OCI-LY7 (cell line): ENCODE measurements at regions not wholly inside any gene's neighbourhood (a gene's known extent, or its start where the extent isn't known, plus 50 kb on each side); places are given as distances from the start of the nearest gene placed in this dataset.

Experiments used
- BruUV-seq: library from RNA; stranded (reverse); fragments of 400-500 nt; replicated peaks from 2 replicates; lab custom pipeline; 2021; lab: Mats Ljungman, UMichigan
- CTCF ChIA-PET: fragments of 300-600 bp; sonication (Branson Sonifier 250); formaldehyde crosslinking; loops from one replicate; lab custom pipeline; 2022; ENCODE audit warnings: antibody characterized with exemption; ENCODE audit not compliant: unreplicated experiment; lab: Charles Lee
- POLR2A ChIA-PET: fragments of 300-600 bp; sonication (Branson Sonifier 250); formaldehyde crosslinking; loops from one replicate; lab custom pipeline; 2022; ENCODE audit warnings: antibody characterized with exemption; lab: Charles Lee
- DNase-seq: peaks from one replicate; pipeline ENCODE4 v3.0.0-alpha.2; 2015; ENCODE audit warnings: low spot score
- H2AFZ ChIP-seq: fragments of 200-600 bp; sonication (generic), shearing (Covaris generic); 2 replicates; pipeline ENCODE4 v1.6.1; 2014; ENCODE audit warnings: mild to moderate bottlenecking, antibody characterized with exemption, low read length, moderate library complexity
- H3K27ac ChIP-seq: fragments of 200-600 bp; sonication (generic); 2 replicates; pipeline ENCODE4 v1.5.1; 2014; ENCODE audit warnings: mixed run types, low read depth, mild to moderate bottlenecking, moderate library complexity, low read length, inconsistent platforms; ENCODE audit not compliant: poor library complexity, severe bottlenecking
- H3K36me3 ChIP-seq: fragments of 200-600 bp; sonication (generic); 2 replicates; pipeline ENCODE4 v1.6.1; 2014; ENCODE audit warnings: mild to moderate bottlenecking, antibody characterized with exemption, low read length, moderate library complexity, mixed read lengths; ENCODE audit not compliant: insufficient read depth
- H3K4me1 ChIP-seq: fragments of 200-600 bp; sonication (generic); 2 replicates; pipeline ENCODE4 v1.5.1; 2014; ENCODE audit warnings: mild to moderate bottlenecking, low read length; ENCODE audit not compliant: insufficient read depth, poor library complexity, severe bottlenecking
- H3K4me2 ChIP-seq: fragments of 200-600 bp; sonication (generic); 2 replicates; pipeline ENCODE4 v1.6.1; 2014; ENCODE audit warnings: mild to moderate bottlenecking, low read length
- H3K4me3 ChIP-seq: fragments of 200-600 bp; sonication (generic); 2 replicates; pipeline ENCODE4 v1.5.1; 2014; ENCODE audit warnings: mild to moderate bottlenecking, low read depth, low read length; ENCODE audit not compliant: poor library complexity, severe bottlenecking
- H3K79me2 ChIP-seq: fragments of 200-600 bp; sonication (generic); 2 replicates; pipeline ENCODE4 v1.6.1; 2016; ENCODE audit warnings: low read depth, mild to moderate bottlenecking, low read length, moderate library complexity, mixed read lengths; ENCODE audit not compliant: insufficient read depth
- H3K9me2 ChIP-seq: fragments of 200-600 bp; sonication (generic); 2 replicates; pipeline ENCODE4 v1.6.1; 2016; ENCODE audit warnings: mild to moderate bottlenecking, low read length, mixed read lengths; ENCODE audit not compliant: insufficient read depth
- H3K9me3 ChIP-seq: fragments of 200-600 bp; sonication (generic); 2 replicates; pipeline ENCODE4 v1.6.1; 2014; ENCODE audit warnings: mild to moderate bottlenecking, mixed run types, low read length, mixed read lengths
- H4K20me1 ChIP-seq: fragments of 200-600 bp; sonication (generic); 2 replicates; pipeline ENCODE4 v1.6.1; 2014; ENCODE audit warnings: mild to moderate bottlenecking, antibody characterized with exemption, low read length, moderate library complexity, mixed read lengths; ENCODE audit not compliant: insufficient read depth
- EZH2phosphoT487 ChIP-seq: fragments of 200-600 bp; sonication (generic); IDR thresholded peaks from 2 replicates; pipeline ENCODE4 v1.6.1; 2018; ENCODE audit warnings: low read depth, borderline replicate concordance, mild to moderate bottlenecking, mixed run types, antibody characterized with exemption, low read length, moderate library complexity, mixed read lengths
- intact Hi-C: fragments of 100-400 bp; cut with micrococcal nuclease; formaldehyde crosslinking; loops from one replicate; pipeline ENCODE4 v1.10.0; 2022; ENCODE audit not compliant: unreplicated experiment
- TF ChIP-seq, protein P1 (sequence below): fragments of 200-600 bp; sonication (generic); conservative IDR thresholded peaks from 2 replicates; pipeline ENCODE4 v1.5.1; 2014; ENCODE audit warnings: mild to moderate bottlenecking, antibody characterized with exemption, low read length, moderate library complexity, mixed read lengths

DNA sequence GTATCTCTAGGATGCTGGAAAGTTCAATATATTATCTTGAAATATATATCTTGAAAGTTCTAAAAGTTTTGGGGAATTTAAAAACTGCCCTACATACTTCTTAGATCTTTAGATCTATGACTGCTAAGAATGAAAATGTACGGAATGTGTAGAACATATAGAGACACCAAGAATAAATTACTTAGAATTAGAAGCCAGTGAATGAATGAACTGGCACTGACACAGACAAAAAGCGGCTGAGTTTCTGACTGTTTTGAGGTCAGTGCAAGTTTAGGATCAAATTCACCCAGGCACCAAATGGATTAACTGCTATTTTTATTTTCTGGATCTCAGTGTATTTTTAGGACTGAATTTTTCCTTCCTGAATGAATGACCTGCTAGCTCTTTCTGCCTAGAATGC lies 411.2 kb downstream of the KCTD12 start:
- TF ChIP-seq EZH2phosphoT487, result no peak
- TF ChIP-seq, protein P1, sequence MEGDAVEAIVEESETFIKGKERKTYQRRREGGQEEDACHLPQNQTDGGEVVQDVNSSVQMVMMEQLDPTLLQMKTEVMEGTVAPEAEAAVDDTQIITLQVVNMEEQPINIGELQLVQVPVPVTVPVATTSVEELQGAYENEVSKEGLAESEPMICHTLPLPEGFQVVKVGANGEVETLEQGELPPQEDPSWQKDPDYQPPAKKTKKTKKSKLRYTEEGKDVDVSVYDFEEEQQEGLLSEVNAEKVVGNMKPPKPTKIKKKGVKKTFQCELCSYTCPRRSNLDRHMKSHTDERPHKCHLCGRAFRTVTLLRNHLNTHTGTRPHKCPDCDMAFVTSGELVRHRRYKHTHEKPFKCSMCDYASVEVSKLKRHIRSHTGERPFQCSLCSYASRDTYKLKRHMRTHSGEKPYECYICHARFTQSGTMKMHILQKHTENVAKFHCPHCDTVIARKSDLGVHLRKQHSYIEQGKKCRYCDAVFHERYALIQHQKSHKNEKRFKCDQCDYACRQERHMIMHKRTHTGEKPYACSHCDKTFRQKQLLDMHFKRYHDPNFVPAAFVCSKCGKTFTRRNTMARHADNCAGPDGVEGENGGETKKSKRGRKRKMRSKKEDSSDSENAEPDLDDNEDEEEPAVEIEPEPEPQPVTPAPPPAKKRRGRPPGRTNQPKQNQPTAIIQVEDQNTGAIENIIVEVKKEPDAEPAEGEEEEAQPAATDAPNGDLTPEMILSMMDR, result no peak
- H3K4me2 ChIP-seq, result no peak overlapping the region
- no peak overlapping the region for H2AFZ ChIP-seq
- no peaks in the 10 kb centered on the region for H3K36me3 ChIP-seq
- H3K4me3 ChIP-seq, result no peak overlapping the region
- intact Hi-C loops, result no loop called here
- DNase-seq, result no peak
- no peaks in the 10 kb centered on the region for H3K9me3 ChIP-seq
- BruUV-seq, result no TSS peak
- POLR2A ChIA-PET, result no interaction called here
- H3K79me2 ChIP-seq, result no peaks in the 10 kb centered on the region
- no peak overlapping the region for H3K27ac ChIP-seq
- no peaks in the 10 kb centered on the region for H4K20me1 ChIP-seq
- no peaks in the 10 kb centered on the region for H3K4me1 ChIP-seq
- CTCF ChIA-PET, result no interaction called here
- H3K9me2 ChIP-seq, result no peaks in the 10 kb centered on the region

DNA sequence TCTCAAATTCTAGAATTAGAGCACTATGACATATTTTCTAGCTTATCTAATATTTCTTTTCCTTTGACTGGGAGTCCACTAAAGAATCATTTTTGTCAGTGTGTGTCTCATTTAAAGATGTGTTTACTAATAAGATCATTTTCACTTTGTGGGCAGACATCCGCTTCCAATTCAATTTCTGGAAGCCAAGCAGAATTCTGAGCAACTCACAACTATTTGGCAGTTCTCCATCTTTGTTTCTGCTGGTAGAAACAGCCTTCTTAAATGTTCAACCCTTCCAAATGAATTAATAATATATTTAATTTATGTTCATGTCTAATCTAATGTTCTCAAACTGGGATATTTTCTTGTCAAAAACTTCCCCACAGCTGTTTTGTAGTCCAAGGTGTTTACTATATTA lies 411.8 kb downstream of the KCTD12 start:
- no peak for DNase-seq
- Histone ChIP-seq H3K36me3 (no peaks in the 10 kb centered on the region), H3K27ac (no peak overlapping the region), H3K4me1 (no peaks in the 10 kb centered on the region), H3K9me2 (no peaks in the 10 kb centered on the region), H3K9me3 (no peaks in the 10 kb centered on the region), H3K4me2 (no peak overlapping the region), H4K20me1 (no peaks in the 10 kb centered on the region), H3K79me2 (no peaks in the 10 kb centered on the region), H2AFZ (no peak overlapping the region), H3K4me3 (no peak overlapping the region)
- ChIA-PET CTCF (no interaction called here), POLR2A (no interaction called here)
- no TSS peak for BruUV-seq
- intact Hi-C loops, result no loop called here
- TF ChIP-seq EZH2phosphoT487, result no peak
- TF ChIP-seq, protein P1, result no peak

- peak; percentile 77 for DNase-seq
- Histone ChIP-seq H2AFZ (no peak overlapping the region), H3K9me3 (no peaks in the 10 kb centered on the region), H3K9me2 (no peaks in the 10 kb centered on the region), H3K4me3 (no peak overlapping the region), H3K36me3 (no peaks in the 10 kb centered on the region), H4K20me1 (no peaks in the 10 kb centered on the region), H3K4me2 (no peak overlapping the region), H3K4me1 (no peaks in the 10 kb centered on the region), H3K79me2 (no peaks in the 10 kb centered on the region), H3K27ac (no peak overlapping the region)
- CTCF ChIA-PET, result no interaction called here
- POLR2A ChIA-PET, result interaction anchor here (0.8 kb wide), 1 partner anchor 268 kb away, joined by 3 read pairs; no protein-coding TSS in a partner anchor
- intact Hi-C loops, result loop anchor here (1.0 to 2.0 kb wide), 2 partner anchors 597 to 777 kb away; no protein-coding TSS in a partner anchor
- no TSS peak for BruUV-seq
- TF ChIP-seq, protein P1, result peak; percentile 94
- no peak for TF ChIP-seq EZH2phosphoT487
These were observed 412.6 kb downstream of the KCTD12 start for GRCh38 chr13:76473552-76474134.
